Adrenal gland (tissue), 5 donors: ENCODE measurements at regions not wholly inside any gene's neighbourhood (a gene's known extent, or its start where the extent isn't known, plus 50 kb on each side); places are given as distances from the start of the nearest gene placed in this dataset.

Experiments
- CTCF ChIP-seq, 6 experiments: fragments of 450-650 bp in 4 of 6; fragments of 200-600 bp in 2 of 6; sonication (generic) in 1 of 6; IDR thresholded peaks; 1 replicate in 5 of 6; 2 replicates in 1 of 6; pipeline versions ENCODE4 v1.5.1 to v1.8.0; 2016 to 2021; ENCODE audit warnings: antibody characterized with exemption in 6 of 6, mild to moderate bottlenecking in 2 of 6, moderate library complexity in 1 of 6
- POLR2A ChIP-seq, 2 donors: fragments of 450-650 bp; IDR thresholded peaks; one replicate each; pipeline ENCODE4 v1.6.1; 2017; ENCODE audit warnings: antibody characterized with exemption in 2 of 2, mild to moderate bottlenecking in 2 of 2, moderate library complexity in 1 of 2
- donor health status: DM: no; HTN: no; CAD: no.

DNA sequence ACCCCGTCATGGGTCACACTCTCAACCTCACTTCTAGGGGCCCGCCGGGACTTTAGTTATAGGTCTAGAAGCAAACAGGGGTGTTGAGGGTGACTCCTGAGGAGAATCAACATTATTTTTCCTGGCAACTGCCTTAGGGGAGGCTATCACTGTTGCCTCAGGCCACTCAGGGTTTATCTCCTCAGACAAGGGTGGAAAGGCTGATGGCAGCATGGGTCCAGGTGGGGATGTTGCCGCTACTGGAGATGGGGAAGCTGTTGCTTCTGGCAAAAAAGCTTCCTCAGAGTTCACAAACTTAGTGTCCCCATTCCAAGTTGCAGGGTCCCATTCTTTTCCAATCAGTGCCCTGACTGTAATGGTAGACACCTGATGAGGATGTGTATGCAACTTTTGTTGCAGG is 467.4 kb upstream of the RGS6 start:
- TF ChIP-seq CTCF (IDR thresholded peaks at IDR 0.05) (no peak), POLR2A (IDR thresholded peaks at IDR 0.05) (no peak)
